Endothelial cell of umbilical vein (primary cell): ENCODE measurements at regions not wholly inside any gene's neighbourhood (a gene's known extent, or its start where the extent isn't known, plus 50 kb on each side); places are given as distances from the start of the nearest gene placed in this dataset.

ENCODE experiments used
- BruUV-seq: library from RNA; stranded (reverse); fragments of 400-500 nt; replicated peaks from 2 replicates; lab custom pipeline; 2021; lab: Mats Ljungman, UMichigan
- CTCF ChIA-PET: fragments of 300-600, 350-600 bp; sonication (Branson Sonifier 250); formaldehyde crosslinking; loops from one replicate; lab custom pipeline; 2021; ENCODE audit warnings: antibody characterized with exemption, inconsistent platforms; lab: Charles Lee
- POLR2A ChIA-PET: fragments of 300-600, 350-600 bp; sonication (Branson Sonifier 250); formaldehyde crosslinking; loops from one replicate; lab custom pipeline; 2021; ENCODE audit warnings: antibody characterized with exemption, inconsistent platforms; lab: Charles Lee
- DNase-seq: peaks from one replicate; pipeline ENCODE4 v3.0.0-alpha.2; 2011; ENCODE audit warnings: low read depth, low spot score
- FAIRE-seq: peaks from 2 replicates; lab custom pipeline; 2011; peaks lifted over from hg19 to GRCh38; lab: Jason Lieb, UNC
- H2AFZ ChIP-seq: 2 replicates; pipeline ENCODE4 v1.6.0; 2012; ENCODE audit warnings: low read depth, low read length, control low read depth, inconsistent platforms
- H3K27ac ChIP-seq: 2 replicates; pipeline ENCODE4 v1.5.1; 2011; ENCODE audit warnings: low read depth, mild to moderate bottlenecking, control low read depth, low read length, moderate library complexity; ENCODE audit not compliant: insufficient read depth
- H3K27me3 ChIP-seq, 2 experiments: 2 replicates each; pipeline versions ENCODE4 v1.6.0 to v1.6.1; 2011; ENCODE audit warnings: low read length in 2 of 2, mixed read lengths in 1 of 2; ENCODE audit not compliant: control insufficient read depth in 2 of 2, insufficient read depth in 2 of 2
- H3K36me3 ChIP-seq, 2 experiments: 2 replicates in 1 of 2; 3 replicates in 1 of 2; pipeline ENCODE4 v1.5.1; 2011; ENCODE audit warnings: low read length in 2 of 2, mild to moderate bottlenecking in 1 of 2, moderate library complexity in 1 of 2; ENCODE audit not compliant: control insufficient read depth in 2 of 2, insufficient read depth in 2 of 2; ENCODE audit errors: extremely low read depth in 1 of 2
- H3K4me1 ChIP-seq: 3 replicates; pipeline ENCODE4 v1.5.1; 2011; ENCODE audit warnings: mild to moderate bottlenecking, low read length; ENCODE audit not compliant: control insufficient read depth, insufficient read depth; ENCODE audit errors: extremely low read depth
- H3K4me2 ChIP-seq: 2 replicates; pipeline ENCODE4 v1.6.1; 2011; ENCODE audit warnings: low read length, control low read depth, mixed read lengths; ENCODE audit not compliant: insufficient read depth
- H3K4me3 ChIP-seq, 3 experiments: fragments of 200-600 bp in 1 of 3; sonication (generic), shearing (Covaris generic) in 1 of 3; replicated peaks in 1 of 3; 2 replicates each; pipeline ENCODE4 v1.5.1; 2011 to 2016; ENCODE audit warnings: control low read depth in 3 of 3, low read length in 3 of 3, mild to moderate bottlenecking in 2 of 3, inconsistent platforms in 1 of 3, low read depth in 1 of 3, moderate library complexity in 1 of 3; ENCODE audit not compliant: insufficient read depth in 1 of 3
- H3K79me2 ChIP-seq: 2 replicates; pipeline ENCODE4 v1.6.0; 2012; ENCODE audit warnings: low read length, inconsistent platforms; ENCODE audit not compliant: control insufficient read depth, insufficient read depth
- H3K9ac ChIP-seq: replicated peaks from 2 replicates; pipeline ENCODE3; 2011; ENCODE audit warnings: low read length, control low read depth; ENCODE audit not compliant: insufficient read depth; ENCODE audit errors: extremely low read depth
- H3K9me1 ChIP-seq: replicated peaks from 3 replicates; pipeline ENCODE4 v1.6.0; 2011; ENCODE audit warnings: mild to moderate bottlenecking, low read length; ENCODE audit not compliant: control insufficient read depth, insufficient read depth; ENCODE audit errors: extremely low read depth
- H3K9me3 ChIP-seq: replicated peaks from 2 replicates; pipeline ENCODE4 v1.5.1; 2012; ENCODE audit warnings: low read length, inconsistent platforms; ENCODE audit not compliant: control insufficient read depth, insufficient read depth
- H4K20me1 ChIP-seq: replicated peaks from 2 replicates; pipeline ENCODE3; 2011; ENCODE audit warnings: mild to moderate bottlenecking, low read length; ENCODE audit not compliant: control insufficient read depth, insufficient read depth; ENCODE audit errors: extremely low read depth
- EZH2 ChIP-seq: IDR thresholded peaks from 2 replicates; pipeline ENCODE4 v1.6.1; 2012; ENCODE audit warnings: borderline replicate concordance, low read depth, mild to moderate bottlenecking, moderate library complexity, low read length, inconsistent platforms; ENCODE audit not compliant: severe bottlenecking
- FOS ChIP-seq: IDR thresholded peaks from 2 replicates; pipeline ENCODE4 v1.6.1; 2011; ENCODE audit warnings: mild to moderate bottlenecking, low read length, moderate library complexity, borderline replicate concordance; ENCODE audit not compliant: insufficient read depth
- GATA2 ChIP-seq: IDR thresholded peaks from 2 replicates; pipeline ENCODE4 v1.7.0; 2011; ENCODE audit warnings: low read depth, mild to moderate bottlenecking, moderate library complexity, mixed read lengths, low read length; ENCODE audit not compliant: insufficient read length, insufficient read depth
- JUN ChIP-seq: IDR thresholded peaks from 2 replicates; pipeline ENCODE4 v1.6.1; 2011; ENCODE audit warnings: borderline replicate concordance, low read depth; ENCODE audit not compliant: insufficient read length, insufficient read depth
- MYC ChIP-seq: IDR thresholded peaks from one replicate; pipeline ENCODE4 v1.6.1; 2011; ENCODE audit warnings: mild to moderate bottlenecking, low read depth, low read length
- POLR2A ChIP-seq: IDR thresholded peaks from 2 replicates; pipeline ENCODE4 v1.6.1; 2012; ENCODE audit warnings: low read depth, mild to moderate bottlenecking, control low read depth, low read length
- POLR2AphosphoS5 ChIP-seq: IDR thresholded peaks from 2 replicates; pipeline ENCODE4 v1.6.1; 2012; ENCODE audit warnings: low read depth, mild to moderate bottlenecking, control low read depth, low read length, moderate library complexity; ENCODE audit not compliant: insufficient read depth
- dilution Hi-C: fragments of 300-500 bp; cut with MboI; formaldehyde crosslinking; loops from one replicate; pipeline ENCODE4 v1.15.0; 2019; ENCODE audit warnings: low sequenced_read_pairs; ENCODE audit not compliant: extremely low pct_ligation_motif_present
- intact Hi-C: fragments of 100-400 bp; cut with micrococcal nuclease; formaldehyde crosslinking; loops from one replicate; pipeline ENCODE4 v1.10.0; 2022
- TF ChIP-seq, protein P1 (sequence below): IDR thresholded peaks from 2 replicates; pipeline ENCODE4 v1.6.1; 2011; ENCODE audit not compliant: insufficient read depth, insufficient read length
- TF ChIP-seq, protein P2 (sequence below), 2 donors: IDR thresholded peaks; 1 replicate in 1 of 2; 2 replicates in 1 of 2; pipeline ENCODE4 v1.5.1; 2011; ENCODE audit warnings: low read length in 2 of 2, mild to moderate bottlenecking in 2 of 2, moderate library complexity in 2 of 2, control low read depth in 1 of 2, inconsistent platforms in 1 of 2, low read depth in 1 of 2; ENCODE audit not compliant: insufficient read depth in 1 of 2; ENCODE audit errors: extremely low read depth in 1 of 2

DNA sequence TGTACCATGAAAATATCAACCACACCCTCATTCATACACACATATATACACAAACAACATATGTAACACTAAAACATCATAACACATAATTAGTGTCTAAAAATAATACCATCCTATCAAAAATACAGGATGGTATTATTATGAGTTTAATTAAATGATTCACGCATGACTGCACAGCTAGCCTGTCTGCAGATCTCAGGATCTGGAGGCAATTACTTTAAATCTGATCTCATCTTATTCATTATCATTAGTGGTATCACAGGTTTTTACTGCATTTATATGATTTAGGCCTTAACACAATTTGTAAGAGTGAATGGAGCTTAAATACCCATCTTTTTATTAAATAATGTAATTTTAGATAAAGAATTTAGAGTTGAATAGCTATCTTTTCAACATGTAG, 443.4 kb upstream of the LINC00305 start:
- no peaks in the 10 kb centered on the region for H3K79me2 ChIP-seq
- ChIA-PET CTCF (no interaction called here), POLR2A (no interaction called here)
- H4K20me1 ChIP-seq, result no peaks in the 10 kb centered on the region
- H3K4me3 ChIP-seq, result no peak overlapping the region
- no peak overlapping the region for H2AFZ ChIP-seq
- no TSS peak for BruUV-seq
- TF ChIP-seq GATA2 (no peak), MYC (no peak), POLR2AphosphoS5 (no peak), JUN (no peak), FOS (no peak), POLR2A (no peak)
- TF ChIP-seq, protein P1, sequence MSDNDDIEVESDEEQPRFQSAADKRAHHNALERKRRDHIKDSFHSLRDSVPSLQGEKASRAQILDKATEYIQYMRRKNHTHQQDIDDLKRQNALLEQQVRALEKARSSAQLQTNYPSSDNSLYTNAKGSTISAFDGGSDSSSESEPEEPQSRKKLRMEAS, result no peak
- H3K9me3 ChIP-seq, result peaks cover 6% of the 10 kb centered on the region
- H3K27ac ChIP-seq, result no peak overlapping the region
- intact Hi-C loops, result no loop called here
- H3K9me1 ChIP-seq, result no peaks in the 10 kb centered on the region
- no peaks in the 10 kb centered on the region for H3K27me3 ChIP-seq
- H3K9ac ChIP-seq, result no peak overlapping the region
- H3K4me2 ChIP-seq, result no peak overlapping the region
- no peak for FAIRE-seq
- no peak for DNase-seq
- dilution Hi-C loops, result no loop called here
- no peaks in the 10 kb centered on the region for H3K36me3 ChIP-seq
- H3K4me1 ChIP-seq, result no peaks in the 10 kb centered on the region

DNA sequence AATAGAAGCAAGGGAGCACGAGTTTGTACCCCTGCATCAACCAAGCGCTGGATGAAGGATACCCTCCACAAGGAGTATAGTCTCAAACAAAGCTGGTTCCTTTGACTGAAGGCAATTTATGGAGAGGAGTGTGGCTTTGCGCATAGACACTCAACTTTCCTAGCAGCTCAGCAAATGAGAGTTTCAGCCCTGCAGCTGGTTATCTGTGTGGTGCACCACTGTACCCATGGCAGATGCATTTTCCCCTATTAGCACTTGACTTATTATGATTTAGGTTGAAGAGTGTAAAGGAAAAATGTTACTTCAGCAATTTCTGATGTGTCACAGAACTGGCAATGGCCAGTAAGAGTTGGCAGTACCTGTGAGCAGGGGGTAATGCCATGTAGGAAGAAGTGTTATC, 440.1 kb upstream of the LINC00305 start:
- no peak overlapping the region for H2AFZ ChIP-seq
- TF ChIP-seq GATA2 (no peak), FOS (no peak), POLR2AphosphoS5 (no peak), POLR2A (no peak), JUN (no peak), EZH2 (no peak), MYC (no peak)
- TF ChIP-seq, protein P2, sequence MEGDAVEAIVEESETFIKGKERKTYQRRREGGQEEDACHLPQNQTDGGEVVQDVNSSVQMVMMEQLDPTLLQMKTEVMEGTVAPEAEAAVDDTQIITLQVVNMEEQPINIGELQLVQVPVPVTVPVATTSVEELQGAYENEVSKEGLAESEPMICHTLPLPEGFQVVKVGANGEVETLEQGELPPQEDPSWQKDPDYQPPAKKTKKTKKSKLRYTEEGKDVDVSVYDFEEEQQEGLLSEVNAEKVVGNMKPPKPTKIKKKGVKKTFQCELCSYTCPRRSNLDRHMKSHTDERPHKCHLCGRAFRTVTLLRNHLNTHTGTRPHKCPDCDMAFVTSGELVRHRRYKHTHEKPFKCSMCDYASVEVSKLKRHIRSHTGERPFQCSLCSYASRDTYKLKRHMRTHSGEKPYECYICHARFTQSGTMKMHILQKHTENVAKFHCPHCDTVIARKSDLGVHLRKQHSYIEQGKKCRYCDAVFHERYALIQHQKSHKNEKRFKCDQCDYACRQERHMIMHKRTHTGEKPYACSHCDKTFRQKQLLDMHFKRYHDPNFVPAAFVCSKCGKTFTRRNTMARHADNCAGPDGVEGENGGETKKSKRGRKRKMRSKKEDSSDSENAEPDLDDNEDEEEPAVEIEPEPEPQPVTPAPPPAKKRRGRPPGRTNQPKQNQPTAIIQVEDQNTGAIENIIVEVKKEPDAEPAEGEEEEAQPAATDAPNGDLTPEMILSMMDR (IDR thresholded peaks at IDR 0.05; ENCODE audit: extremely low read depth in 1 of 2, insufficient read depth in 1 of 2, low read depth in 1 of 2, low read length in 2 of 2), result no peak
- TF ChIP-seq, protein P1, result no peak
- DNase-seq (no peak), FAIRE-seq (no peak)
- H4K20me1 ChIP-seq, result no peaks in the 10 kb centered on the region
- no peaks in the 10 kb centered on the region for H3K9me1 ChIP-seq
- no peak overlapping the region for H3K27ac ChIP-seq
- H3K9ac ChIP-seq, result no peak overlapping the region
- H3K36me3 ChIP-seq, result no peaks in the 10 kb centered on the region
- ChIA-PET CTCF (no interaction called here), POLR2A (no interaction called here)
- no peaks in the 10 kb centered on the region for H3K27me3 ChIP-seq
- H3K9me3 ChIP-seq, result peaks cover 6% of the 10 kb centered on the region
- intact Hi-C loops, result no loop called here
- H3K4me3 ChIP-seq, result no peak overlapping the region
- no peaks in the 10 kb centered on the region for H3K79me2 ChIP-seq
- BruUV-seq, result no TSS peak
- dilution Hi-C loops, result no loop called here
- no peak overlapping the region for H3K4me2 ChIP-seq
- H3K4me1 ChIP-seq, result no peaks in the 10 kb centered on the region
